Liver (tissue), 3 donors: ENCODE measurements at regions not wholly inside any gene's neighbourhood (a gene's known extent, or its start where the extent isn't known, plus 50 kb on each side); places are given as distances from the start of the nearest gene placed in this dataset.

Experiments used
- CTCF ChIP-seq: fragments of 150-350 bp; IDR thresholded peaks from 2 replicates; pipeline ENCODE4 v1.5.1; 2017; ENCODE audit warnings: improper control_type of control experiment, low read depth, low read length; ENCODE audit not compliant: missing input control
- GABPA ChIP-seq, 2 donors: IDR thresholded peaks in 1 of 2; conservative IDR thresholded peaks in 1 of 2; 2 replicates each; pipeline ENCODE4 v1.6.1; 2016; ENCODE audit warnings: antibody characterized with exemption in 2 of 2, mild to moderate bottlenecking in 1 of 2, moderate library complexity in 1 of 2
- TAF1 ChIP-seq: conservative IDR thresholded peaks from 2 replicates; pipeline ENCODE4 v1.6.1; 2016; ENCODE audit warnings: antibody characterized with exemption, mild to moderate bottlenecking
- donor health status: healthy.
- donor health status: healthy.

GRCh38 chr18:56157541-56157940, 480.9 kb downstream of the TXNL1 start:
- TF ChIP-seq TAF1, result no peak
- TF ChIP-seq CTCF, result no peak
- no peak for TF ChIP-seq GABPA (IDR thresholded peaks at IDR 0.05 in 1 of 2, conservative IDR thresholded peaks at IDR 0.05 in 1 of 2)
